ENCODE measurements at regions not wholly inside any gene's neighbourhood (a gene's known extent, or its start where the extent isn't known, plus 50 kb on each side); places are given as distances from the start of the nearest gene placed in this dataset.

DNA sequence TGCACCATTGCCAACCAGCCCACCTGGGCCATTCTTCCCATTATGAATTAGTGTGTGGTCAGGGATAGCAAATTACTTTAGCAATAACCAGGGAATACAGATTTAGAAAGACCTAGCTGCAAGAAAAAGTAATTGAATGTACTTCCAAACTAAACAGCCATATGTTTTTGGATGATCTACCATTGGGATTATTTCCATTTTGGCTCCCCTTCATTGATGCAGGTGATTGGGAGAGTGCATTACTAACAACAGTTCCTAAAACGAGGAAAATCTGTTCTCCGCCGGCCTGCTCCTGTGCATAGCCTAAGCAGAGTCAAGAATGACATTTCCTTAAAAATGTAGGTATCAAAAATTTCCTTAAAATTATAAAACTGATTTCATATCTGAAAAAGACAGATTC lies 58.5 kb downstream of the MAIP1 start:
- no peak for DNase-seq (ENCODE audit: insufficient read length, low spot score)
- no peak for FAIRE-seq
- TF ChIP-seq POLR2A (IDR thresholded peaks at IDR 0.05; ENCODE audit: low read depth, low read length), result no peak

DNA sequence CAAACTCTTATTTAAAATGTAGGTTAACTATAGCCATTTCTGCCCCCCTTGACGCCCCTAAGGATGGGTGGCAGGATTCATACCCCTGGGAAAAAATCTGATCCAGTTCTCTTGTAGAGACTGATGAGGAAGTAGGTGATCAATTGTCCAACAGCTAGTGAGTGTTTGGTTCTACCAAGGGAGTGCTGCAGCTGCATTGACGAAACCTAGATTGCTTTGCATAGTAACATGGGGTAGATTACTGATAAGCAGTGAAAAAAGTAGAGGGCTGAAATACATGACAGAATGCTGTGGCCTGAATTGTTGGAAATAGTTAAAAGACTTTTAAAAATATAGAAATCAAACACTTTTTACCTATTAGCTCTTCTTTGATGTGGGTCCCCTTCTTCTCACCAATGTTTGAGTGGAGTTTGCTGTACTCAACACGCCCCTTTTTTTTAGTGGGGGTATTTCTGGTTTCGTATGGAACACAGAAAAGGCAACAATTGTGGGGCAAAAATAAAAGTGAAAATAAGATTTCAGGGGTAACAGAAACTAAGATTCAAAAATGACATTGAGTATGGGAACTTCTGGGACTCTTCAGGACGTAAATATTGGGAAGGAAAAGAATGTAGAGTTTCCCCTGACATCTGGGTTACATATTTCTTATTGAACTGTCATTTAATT lies 66.2 kb downstream of the MAIP1 start:
- no peak for DNase-seq (ENCODE audit: insufficient read length, low spot score)
- no peak for TF ChIP-seq POLR2A (IDR thresholded peaks at IDR 0.05; ENCODE audit: low read depth, low read length)
- FAIRE-seq, result no peak

DNA sequence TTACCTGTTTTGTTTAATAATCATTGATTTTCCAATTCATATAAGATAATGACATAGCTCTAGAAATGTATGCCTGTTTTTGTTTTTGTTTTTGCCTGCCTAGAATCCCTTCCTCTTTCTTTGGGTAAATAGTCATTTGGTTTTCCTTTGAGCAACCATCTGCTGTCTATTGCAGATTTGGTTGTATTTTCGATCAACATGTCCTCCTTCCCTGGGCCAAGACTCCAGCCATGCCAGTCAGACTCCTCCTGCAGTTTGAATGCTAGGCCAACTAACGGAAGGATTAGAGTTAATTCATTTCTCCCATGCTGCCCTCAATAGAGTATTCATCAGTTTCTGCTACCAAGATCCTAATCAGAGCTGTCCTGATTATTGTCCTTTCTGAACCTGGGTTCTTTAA lies 67.1 kb downstream of the MAIP1 start:
- FAIRE-seq (no peak), DNase-seq (ENCODE audit: insufficient read length, low spot score) (no peak)
- no peak for TF ChIP-seq POLR2A (IDR thresholded peaks at IDR 0.05; ENCODE audit: low read depth, low read length)

GRCh38 chr2:200023570-200023969 lies 68.2 kb downstream of the MAIP1 start:
- no peak for DNase-seq (ENCODE audit: insufficient read length, low spot score)
- no peak for FAIRE-seq
- no peak for TF ChIP-seq POLR2A (IDR thresholded peaks at IDR 0.05; ENCODE audit: low read depth, low read length)

- peak; percentile 62 for FAIRE-seq
- no peak for TF ChIP-seq POLR2A (IDR thresholded peaks at IDR 0.05; ENCODE audit: low read depth, low read length)
- no peak for DNase-seq (ENCODE audit: insufficient read length, low spot score)
Measured at GRCh38 chr2:200025717-200026116, 70.3 kb downstream of the MAIP1 start.

GRCh38 chr2:200026332-200027230 lies 71.2 kb downstream of the MAIP1 start:
- TF ChIP-seq POLR2A (IDR thresholded peaks at IDR 0.05; ENCODE audit: low read depth, low read length), result no peak
- DNase-seq (ENCODE audit: insufficient read length, low spot score) (no peak), FAIRE-seq (no peak)

- no peak for FAIRE-seq
- no peak for DNase-seq (ENCODE audit: insufficient read length, low spot score)
Measured at GRCh38 chr2:200028998-200029397, 73.6 kb downstream of the MAIP1 start.

DNA sequence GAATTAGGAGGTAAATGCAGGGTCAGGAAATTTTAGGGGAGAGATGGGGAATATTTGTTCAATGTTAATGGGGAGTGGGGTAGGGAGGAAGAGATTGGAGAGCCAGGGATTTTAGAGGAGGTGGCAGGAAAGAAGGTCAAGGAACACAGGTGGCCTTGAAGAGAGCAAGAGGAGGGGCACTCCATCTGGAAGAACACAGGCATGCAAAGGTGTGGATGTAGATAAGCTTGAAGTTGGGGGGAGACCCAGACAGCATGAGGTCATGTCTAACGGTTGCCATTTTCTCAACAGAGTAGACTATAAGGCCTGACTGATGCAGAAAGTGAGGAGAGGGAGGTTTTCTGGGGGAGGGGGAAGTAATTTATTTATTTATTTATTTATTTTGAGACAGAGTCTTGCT lies 77.5 kb downstream of the MAIP1 start:
- FAIRE-seq (no peak), DNase-seq (ENCODE audit: insufficient read length, low spot score) (no peak)
- no peak for TF ChIP-seq POLR2A (IDR thresholded peaks at IDR 0.05; ENCODE audit: low read depth, low read length)

More at GRCh38 chr2:200028998-200029397, 73.6 kb downstream of the MAIP1 start:
- TF ChIP-seq POLR2A (IDR thresholded peaks at IDR 0.05; ENCODE audit: low read depth, low read length), result no peak

GRCh38 chr2:200033929-200034328 lies 78.5 kb downstream of the MAIP1 start:
- no peak for DNase-seq (ENCODE audit: insufficient read length, low spot score)
- no peak for TF ChIP-seq POLR2A (IDR thresholded peaks at IDR 0.05; ENCODE audit: low read depth, low read length)
- FAIRE-seq, result no peak

- TF ChIP-seq POLR2A (IDR thresholded peaks at IDR 0.05; ENCODE audit: low read depth, low read length), result no peak
- FAIRE-seq (no peak), DNase-seq (ENCODE audit: insufficient read length, low spot score) (no peak)
Measured at GRCh38 chr2:200034816-200035215, 79.4 kb downstream of the MAIP1 start.

DNA sequence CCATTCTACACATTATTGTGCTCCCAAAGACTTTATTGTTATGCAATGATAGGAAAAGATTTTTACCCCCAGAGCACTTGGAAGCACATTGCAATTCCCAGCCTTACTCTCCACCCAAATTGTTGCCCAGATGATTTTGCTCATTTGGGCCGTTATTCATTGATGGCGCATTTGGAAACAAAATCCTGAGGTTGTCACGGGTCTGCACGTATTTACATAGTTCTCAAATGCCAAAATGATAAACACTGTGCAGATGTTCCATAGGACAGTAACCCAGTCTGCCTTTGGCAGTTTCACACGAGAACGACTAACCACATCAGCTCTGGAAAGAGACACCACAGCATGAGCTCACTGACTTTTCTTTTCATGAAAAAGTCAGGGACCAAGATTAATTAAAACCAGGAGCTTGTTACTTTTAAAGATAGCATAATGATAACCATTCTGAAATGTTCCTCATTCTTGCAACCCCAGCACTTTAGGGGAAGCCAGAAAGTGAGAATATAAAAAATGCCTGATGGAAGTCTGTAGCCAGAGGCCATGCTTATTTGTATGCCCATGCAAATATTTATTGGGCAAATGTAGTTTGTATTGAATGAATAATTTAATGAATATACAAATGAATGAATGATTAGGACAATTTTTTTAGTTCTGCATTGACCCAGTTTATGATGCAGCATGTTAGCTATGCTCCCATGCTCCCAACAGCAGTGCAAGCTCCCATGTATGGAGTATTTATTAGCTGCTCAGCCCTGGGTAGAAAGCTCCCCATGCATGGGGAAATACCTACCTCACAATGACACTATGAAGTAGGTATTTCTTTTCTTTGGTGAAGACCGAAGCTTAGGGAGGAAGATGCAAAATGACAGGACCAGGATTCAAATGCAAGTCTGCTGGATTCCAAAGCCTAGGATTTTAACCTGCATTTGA lies 84.6 kb downstream of the MAIP1 start:
- FAIRE-seq (no peak), DNase-seq (ENCODE audit: insufficient read length, low spot score) (no peak)
- no peak for TF ChIP-seq POLR2A (IDR thresholded peaks at IDR 0.05; ENCODE audit: low read depth, low read length)

- DNase-seq (ENCODE audit: insufficient read length, low spot score), result no peak
- FAIRE-seq, result no peak
- TF ChIP-seq POLR2A (IDR thresholded peaks at IDR 0.05; ENCODE audit: low read depth, low read length), result no peak
Measured at GRCh38 chr2:200040831-200041230, 85.4 kb downstream of the MAIP1 start.

- DNase-seq (ENCODE audit: insufficient read length, low spot score) (no peak), FAIRE-seq (no peak)
- TF ChIP-seq POLR2A (IDR thresholded peaks at IDR 0.05; ENCODE audit: low read depth, low read length), result no peak
Measured at GRCh38 chr2:200041639-200042038, 86.3 kb downstream of the MAIP1 start.
